ENCODE measurements at regions not wholly inside any gene's neighbourhood (a gene's known extent, or its start where the extent isn't known, plus 50 kb on each side); places are given as distances from the start of the nearest gene placed in this dataset.

GRCh38 chr16:61580579-61580978 is 455.7 kb downstream of the CDH8 start:
- ChIA-PET SMC1A (ENCODE audit: uncharacterized antibody, unreplicated experiment) (no interaction called here), CTCF (no interaction called here), POLR2A (no interaction called here), RAD21 (ENCODE audit: unreplicated experiment) (no interaction called here)
- Histone ChIP-seq H2AFZ (ENCODE audit: control insufficient read depth, low read depth, low read length) (no peak overlapping the region), H3K27me3 (replicated peaks in 1 of 2; ENCODE audit: control insufficient read depth in 2 of 2, insufficient read depth in 2 of 2, low read length in 1 of 2) (no peaks in the 10 kb centered on the region), H3K9me3 (replicated peaks; ENCODE audit: control insufficient read depth, insufficient read depth, low read length) (no peaks in the 10 kb centered on the region; the same call in 2 of the 3 replicates), H3K9ac (ENCODE audit: control insufficient read depth, insufficient read depth, low read length) (no peak overlapping the region), H3K36me3 (ENCODE audit: control insufficient read depth in 2 of 2, insufficient read depth in 2 of 2, low read length in 1 of 2) (no peaks in the 10 kb centered on the region), H3K4me3 (no peak overlapping the region), H3K27ac (ENCODE audit: control insufficient read depth, insufficient read depth) (no peak overlapping the region), H4K20me1 (ENCODE audit: control insufficient read depth, insufficient read depth) (no peaks in the 10 kb centered on the region), H3K79me2 (ENCODE audit: control insufficient read depth, insufficient read depth, low read length) (no peaks in the 10 kb centered on the region), H3K4me2 (ENCODE audit: control insufficient read depth, insufficient read depth) (no peak overlapping the region), H3K4me1 (ENCODE audit: control insufficient read depth, insufficient read depth, low read length) (no peaks in the 10 kb centered on the region)
- WGBS (ENCODE audit: insufficient coverage, insufficient replicate concordance, low lambda C conversion rate, missing lambda C conversion rate) = 59% methylated on average over 17 of the region's 17 CpGs
- TF ChIP-seq MYB (IDR thresholded peaks at IDR 0.05; ENCODE audit: borderline replicate concordance, low read depth, low read length) (no peak), BCL11A (IDR thresholded peaks at IDR 0.05; ENCODE audit: low read depth, low read length) (no peak), RAD51 (IDR thresholded peaks at IDR 0.05) (no peak), NFIC (IDR thresholded peaks at IDR 0.05; ENCODE audit: low read depth, low read length) (no peak), FOS (IDR thresholded peaks at IDR 0.05; ENCODE audit: borderline replicate concordance, extremely low read depth, insufficient read length) (no peak)
- ATAC-seq = no peak
- intact Hi-C loops (cut with micrococcal nuclease; ENCODE audit: unreplicated experiment) (no loop called here), in situ Hi-C loops (cut with MboI) (no loop called here)
- no peak for FAIRE-seq
- no peak for DNase-seq (ENCODE audit: low read depth, low spot score)
- BruUV-seq (replicated peaks) = no TSS peak

GRCh38 chr16:61579195-61579594 is 457.0 kb downstream of the CDH8 start:
- in situ Hi-C loops (cut with MboI) (no loop called here), intact Hi-C loops (cut with micrococcal nuclease; ENCODE audit: unreplicated experiment) (no loop called here)
- BruUV-seq (replicated peaks) = no TSS peak
- Histone ChIP-seq H3K4me2 (ENCODE audit: control insufficient read depth, insufficient read depth) (no peak overlapping the region), H3K79me2 (ENCODE audit: control insufficient read depth, insufficient read depth, low read length) (no peaks in the 10 kb centered on the region), H4K20me1 (ENCODE audit: control insufficient read depth, insufficient read depth) (no peaks in the 10 kb centered on the region), H3K9ac (ENCODE audit: control insufficient read depth, insufficient read depth, low read length) (no peak overlapping the region), H3K27ac (ENCODE audit: control insufficient read depth, insufficient read depth) (no peak overlapping the region), H3K36me3 (ENCODE audit: control insufficient read depth in 2 of 2, insufficient read depth in 2 of 2, low read length in 1 of 2) (no peaks in the 10 kb centered on the region), H3K9me3 (replicated peaks; ENCODE audit: control insufficient read depth, insufficient read depth, low read length) (no peaks in the 10 kb centered on the region; the same call in 2 of the 3 replicates), H2AFZ (ENCODE audit: control insufficient read depth, low read depth, low read length) (no peak overlapping the region), H3K4me3 (no peak overlapping the region), H3K4me1 (ENCODE audit: control insufficient read depth, insufficient read depth, low read length) (no peaks in the 10 kb centered on the region), H3K27me3 (replicated peaks in 1 of 2; ENCODE audit: control insufficient read depth in 2 of 2, insufficient read depth in 2 of 2, low read length in 1 of 2) (no peaks in the 10 kb centered on the region)
- ChIA-PET RAD21 (ENCODE audit: unreplicated experiment) (no interaction called here), CTCF (no interaction called here), SMC1A (ENCODE audit: uncharacterized antibody, unreplicated experiment) (no interaction called here), POLR2A (no interaction called here)
- FAIRE-seq (no peak), ATAC-seq (no peak), DNase-seq (ENCODE audit: low read depth, low spot score) (no peak)
- 38% methylated on average over 2 of the region's 2 CpGs for WGBS (ENCODE audit: insufficient coverage, insufficient replicate concordance, low lambda C conversion rate, missing lambda C conversion rate)
- TF ChIP-seq ELK1 (IDR thresholded peaks at IDR 0.05; ENCODE audit: low read depth, low read length) (no peak), PAX8 (IDR thresholded peaks at IDR 0.05) (no peak), ZNF592 (IDR thresholded peaks at IDR 0.05) (no peak), E2F4 (IDR thresholded peaks at IDR 0.05; ENCODE audit: low read depth, low read length) (no peak), RUNX3 (IDR thresholded peaks at IDR 0.05; ENCODE audit: low read length) (no peak), SP1 (IDR thresholded peaks at IDR 0.05; ENCODE audit: low read depth, low read length) (no peak), ATF2 (IDR thresholded peaks at IDR 0.05; ENCODE audit: low read length) (no peak)
